BJ (cell line): ENCODE measurements at regions not wholly inside any gene's neighbourhood (a gene's known extent, or its start where the extent isn't known, plus 50 kb on each side); places are given as distances from the start of the nearest gene placed in this dataset.

Experiments used
- CTCF ChIA-PET: fragments of 350-600 bp; formaldehyde crosslinking; extraction: SDS; loops from one replicate; lab custom pipeline; 2021; ENCODE audit warnings: antibody characterized with exemption, inconsistent platforms; lab: Yijun Ruan, JAX
- POLR2A ChIA-PET: fragments of 300-600 bp; sonication (Branson Sonifier 250); formaldehyde crosslinking; extraction: SDS; loops from one replicate; lab custom pipeline; 2021; ENCODE audit warnings: antibody characterized with exemption; lab: Charles Lee
- DNase-seq: peaks from one replicate; pipeline ENCODE4 v3.0.0-alpha.2; 2011; ENCODE audit warnings: low read depth
- H3K27me3 ChIP-seq: 2 replicates; pipeline ENCODE4 v1.6.0; 2011; ENCODE audit warnings: low read length; ENCODE audit not compliant: control insufficient read depth, insufficient read depth
- H3K36me3 ChIP-seq: 2 replicates; pipeline ENCODE4 v1.5.1; 2011; ENCODE audit warnings: low read length; ENCODE audit not compliant: control insufficient read depth, insufficient read depth
- H3K4me3 ChIP-seq: 2 replicates; pipeline ENCODE4 v1.5.1; 2011; ENCODE audit warnings: low read depth, mild to moderate bottlenecking, control low read depth, low read length
- TF ChIP-seq, protein P1 (sequence below): IDR thresholded peaks from 2 replicates; pipeline ENCODE4 v1.5.1; 2011; ENCODE audit warnings: low read depth, mild to moderate bottlenecking, control low read depth, inconsistent platforms, low read length, moderate library complexity; ENCODE audit not compliant: insufficient read depth

DNA sequence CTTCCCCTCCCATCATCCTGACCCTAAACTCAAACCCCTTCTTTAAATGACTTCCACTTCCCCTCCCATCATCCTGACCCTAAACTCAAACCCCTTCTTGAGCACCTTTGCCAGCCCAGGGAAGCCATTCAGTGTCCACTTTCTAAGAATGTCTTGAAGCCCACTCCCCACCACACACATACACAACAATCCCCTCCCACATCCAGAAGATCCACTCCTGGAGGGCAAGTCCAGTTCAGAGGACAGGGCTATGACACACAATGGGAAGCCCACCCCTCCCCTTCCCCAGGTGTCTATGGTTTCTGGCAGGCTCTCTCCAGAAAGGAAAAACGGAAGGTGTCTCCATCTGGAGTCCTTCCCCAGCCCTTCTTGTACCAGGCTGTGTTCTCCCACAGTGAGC lies 117.1 kb downstream of the KCNA5 start:
- Histone ChIP-seq H3K4me3 (no peak overlapping the region), H3K36me3 (no peaks in the 10 kb centered on the region), H3K27me3 (no peaks in the 10 kb centered on the region)
- TF ChIP-seq, protein P1, sequence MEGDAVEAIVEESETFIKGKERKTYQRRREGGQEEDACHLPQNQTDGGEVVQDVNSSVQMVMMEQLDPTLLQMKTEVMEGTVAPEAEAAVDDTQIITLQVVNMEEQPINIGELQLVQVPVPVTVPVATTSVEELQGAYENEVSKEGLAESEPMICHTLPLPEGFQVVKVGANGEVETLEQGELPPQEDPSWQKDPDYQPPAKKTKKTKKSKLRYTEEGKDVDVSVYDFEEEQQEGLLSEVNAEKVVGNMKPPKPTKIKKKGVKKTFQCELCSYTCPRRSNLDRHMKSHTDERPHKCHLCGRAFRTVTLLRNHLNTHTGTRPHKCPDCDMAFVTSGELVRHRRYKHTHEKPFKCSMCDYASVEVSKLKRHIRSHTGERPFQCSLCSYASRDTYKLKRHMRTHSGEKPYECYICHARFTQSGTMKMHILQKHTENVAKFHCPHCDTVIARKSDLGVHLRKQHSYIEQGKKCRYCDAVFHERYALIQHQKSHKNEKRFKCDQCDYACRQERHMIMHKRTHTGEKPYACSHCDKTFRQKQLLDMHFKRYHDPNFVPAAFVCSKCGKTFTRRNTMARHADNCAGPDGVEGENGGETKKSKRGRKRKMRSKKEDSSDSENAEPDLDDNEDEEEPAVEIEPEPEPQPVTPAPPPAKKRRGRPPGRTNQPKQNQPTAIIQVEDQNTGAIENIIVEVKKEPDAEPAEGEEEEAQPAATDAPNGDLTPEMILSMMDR, result no peak
- CTCF ChIA-PET, result no interaction called here
- POLR2A ChIA-PET, result no interaction called here
- DNase-seq, result no peak

DNA sequence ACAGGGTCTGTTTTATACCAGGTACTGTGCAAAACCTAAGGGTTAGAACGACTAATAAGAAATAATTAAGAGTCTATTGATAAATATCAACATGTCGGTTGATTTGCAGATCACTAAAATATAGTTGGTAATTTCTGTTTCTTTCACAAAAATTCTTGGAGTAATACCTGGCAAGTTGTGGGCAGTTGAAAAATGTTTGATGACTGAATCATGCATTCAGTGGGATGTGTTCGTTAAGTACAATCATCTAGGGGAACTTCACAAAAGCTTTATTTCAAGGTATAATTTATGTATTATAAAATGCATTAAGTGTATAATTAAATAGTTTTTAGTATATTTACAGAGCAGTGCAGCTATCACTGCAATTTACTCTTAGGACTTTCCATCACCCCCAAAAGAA lies 120.0 kb downstream of the KCNA5 start:
- ChIA-PET POLR2A (no interaction called here), CTCF (interaction anchor here (1.7 kb wide), 1 partner anchor 13 kb away, joined by 6 read pairs; no protein-coding TSS in a partner anchor)
- DNase-seq, result no peak

DNA sequence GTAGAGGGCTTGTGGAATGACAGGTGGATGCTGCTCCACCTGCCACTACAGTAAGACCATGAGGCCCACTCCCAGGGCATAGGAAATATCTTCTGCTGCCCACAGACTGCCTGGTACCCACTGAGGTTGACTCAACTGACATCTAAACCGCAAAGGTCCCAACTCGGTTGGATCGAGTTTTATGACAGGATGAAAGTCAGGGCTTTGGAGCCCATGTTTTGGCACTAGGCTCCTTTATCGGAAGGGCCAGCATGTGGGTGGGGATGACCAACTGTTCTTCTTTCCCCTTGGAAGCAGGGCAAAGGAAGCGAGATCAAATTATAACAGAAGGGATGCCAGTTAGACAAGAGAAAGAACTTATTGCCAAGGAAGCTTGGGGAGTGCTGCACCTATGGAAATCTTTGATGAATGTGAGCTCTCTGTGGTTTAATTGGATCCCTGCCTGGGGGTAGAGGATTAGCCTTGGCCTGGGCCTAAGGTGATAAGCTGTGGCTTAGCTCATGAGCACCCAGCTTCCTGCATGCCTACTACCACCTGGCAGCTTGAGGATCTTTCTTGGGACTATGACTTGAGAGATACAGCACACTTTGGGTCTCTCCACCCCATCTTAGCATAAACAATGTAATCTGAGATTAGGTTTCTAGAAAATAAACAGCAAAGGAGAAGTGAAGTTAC lies 121.8 kb downstream of the KCNA5 start:
- no peak for DNase-seq
- H3K27me3 ChIP-seq, result no peaks in the 10 kb centered on the region
- ChIA-PET CTCF (no interaction called here), POLR2A (no interaction called here)
- no peaks in the 10 kb centered on the region for H3K36me3 ChIP-seq
- TF ChIP-seq, protein P1, result no peak
- H3K4me3 ChIP-seq, result no peak overlapping the region

More for the DNA sequence above, 120.0 kb downstream of the KCNA5 start:
- TF ChIP-seq, protein P1, result no peak
- H3K4me3 ChIP-seq, result no peak overlapping the region
- no peaks in the 10 kb centered on the region for H3K27me3 ChIP-seq
- no peaks in the 10 kb centered on the region for H3K36me3 ChIP-seq

DNA sequence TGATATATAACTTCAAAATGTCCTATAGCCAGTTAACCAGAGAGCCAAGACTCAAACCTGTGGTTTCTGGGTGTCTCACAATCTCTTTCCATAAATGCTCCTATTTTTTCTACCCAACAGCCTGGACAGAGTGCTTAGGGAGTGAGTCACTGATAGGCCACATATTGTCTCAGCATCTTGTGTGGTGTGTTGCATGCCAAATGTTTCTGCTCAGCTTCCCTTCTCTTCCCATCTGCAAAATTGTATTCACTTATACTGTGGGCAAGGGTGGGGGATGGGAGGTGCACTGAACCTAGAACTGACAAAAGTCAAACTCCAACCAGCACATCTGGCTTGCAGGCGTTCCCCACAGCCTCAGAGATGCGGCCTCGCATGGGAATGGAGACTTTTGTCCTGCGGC lies 123.3 kb downstream of the KCNA5 start:
- Histone ChIP-seq H3K4me3 (no peak overlapping the region), H3K36me3 (no peaks in the 10 kb centered on the region), H3K27me3 (no peaks in the 10 kb centered on the region)
- DNase-seq, result peak; percentile 91
- ChIA-PET POLR2A (no interaction called here), CTCF (interaction anchor here (1.1 to 1.7 kb wide), 3 partner anchors 33 to 275 kb away, joined by 3 to 4 read pairs (median 3); no protein-coding TSS in a partner anchor)
- TF ChIP-seq, protein P1, result no peak

DNA sequence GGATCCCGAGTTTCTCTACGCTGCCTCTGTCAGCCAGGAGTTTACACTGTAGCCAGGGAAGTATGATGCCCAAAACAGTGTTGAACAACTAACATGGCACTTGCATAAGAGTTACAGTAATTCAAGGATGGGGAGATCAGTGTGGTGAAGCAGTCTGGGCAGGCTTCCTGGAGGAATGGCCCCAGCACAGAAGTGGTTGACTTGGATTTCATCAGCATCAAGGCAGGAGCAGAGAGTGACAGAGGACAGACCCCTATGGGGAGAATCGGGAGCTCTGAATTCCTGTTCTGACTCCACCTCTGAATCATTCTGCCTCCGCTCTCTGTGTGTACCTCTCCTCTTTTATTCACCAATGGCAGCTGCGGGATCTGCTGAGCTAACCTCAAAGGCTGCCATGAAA lies 124.5 kb downstream of the KCNA5 start:
- Histone ChIP-seq H3K27me3 (no peaks in the 10 kb centered on the region), H3K36me3 (no peaks in the 10 kb centered on the region), H3K4me3 (no peak overlapping the region)
- DNase-seq, result no peak
- POLR2A ChIA-PET, result no interaction called here
- CTCF ChIA-PET, result interaction anchor here (0.6 to 1.7 kb wide), 5 partner anchors 81 to 480 kb away, joined by 3 to 4 read pairs (median 3); no protein-coding TSS in a partner anchor
- TF ChIP-seq, protein P1, result no peak
